Astrocyte of the spinal cord (primary cell): ENCODE measurements at regions not wholly inside any gene's neighbourhood (a gene's known extent, or its start where the extent isn't known, plus 50 kb on each side); places are given as distances from the start of the nearest gene placed in this dataset.
"Not testable (repeated sequence)": the region's sequence is repeated elsewhere in the genome, so short reads cannot be mapped to it uniquely, and the experiment has no call there.

ENCODE experiments used
- DNase-seq: peaks from one replicate; pipeline ENCODE4 v3.0.0; 2011; ENCODE audit warnings: low read depth, low spot score
- H3K4me3 ChIP-seq: 2 replicates; pipeline ENCODE4 v1.5.1; 2011; ENCODE audit warnings: low read depth, mild to moderate bottlenecking, low read length, moderate library complexity
- CTCF ChIP-seq: IDR thresholded peaks from 2 replicates; pipeline ENCODE4 v1.5.1; 2012; ENCODE audit warnings: low read depth, mild to moderate bottlenecking, low read length, inconsistent platforms
- in situ Hi-C: cut with HindIII; loops from 2 replicates; pipeline ENCODE4 v1.10.0; 2017; ENCODE audit warnings: low sequenced_read_pairs

DNA sequence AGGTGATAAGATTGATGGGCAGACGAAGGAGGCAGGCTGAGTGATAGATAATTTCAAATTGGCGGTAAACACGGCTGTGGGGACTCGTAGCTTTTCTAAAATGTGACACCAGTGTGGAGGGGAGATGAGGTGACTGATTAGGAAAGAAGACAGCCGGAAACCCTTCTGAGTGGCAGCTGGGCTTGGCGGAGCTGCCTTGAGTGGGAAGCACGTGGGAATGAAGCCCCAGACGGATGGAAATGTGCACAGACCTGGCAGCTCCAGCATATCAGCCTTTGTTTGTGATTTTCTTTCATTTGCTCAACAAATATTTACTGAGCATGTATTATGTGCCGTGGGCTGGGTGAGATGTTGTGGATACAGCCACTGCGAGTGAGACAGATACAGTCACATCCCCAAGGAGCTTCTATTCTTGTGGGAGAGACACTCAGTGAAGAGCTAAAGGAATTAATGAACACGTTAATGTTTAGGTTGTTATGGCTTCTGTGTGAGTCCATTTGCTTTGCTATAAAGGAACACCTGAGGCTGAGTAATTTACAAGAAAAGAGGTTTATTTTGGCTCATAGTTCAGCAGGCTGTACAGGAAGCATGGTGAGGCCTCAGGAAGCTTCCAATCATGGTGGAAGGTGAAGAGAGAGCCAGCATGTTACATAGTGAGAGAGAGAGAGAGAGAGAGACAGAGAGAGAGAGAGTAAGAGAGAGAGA lies 65.5 kb upstream of the LHX5 start:
- in situ Hi-C loops: no loop called here

GRCh38 chr12:113535100-113535499 lies 63.4 kb upstream of the LHX5 start:
- in situ Hi-C loops: no loop called here
- no peak for TF ChIP-seq CTCF
- DNase-seq: no peak
- no peak overlapping the region for H3K4me3 ChIP-seq

More for the DNA sequence above, 65.5 kb upstream of the LHX5 start:
- no peak overlapping the region for H3K4me3 ChIP-seq
- TF ChIP-seq CTCF: no peak
- DNase-seq: no peak

- no peak overlapping the region for H3K4me3 ChIP-seq
- in situ Hi-C loops: no loop called here
- no peak for TF ChIP-seq CTCF
- DNase-seq: no peak
Observed at GRCh38 chr12:113534555-113534954, 62.9 kb upstream of the LHX5 start.

DNA sequence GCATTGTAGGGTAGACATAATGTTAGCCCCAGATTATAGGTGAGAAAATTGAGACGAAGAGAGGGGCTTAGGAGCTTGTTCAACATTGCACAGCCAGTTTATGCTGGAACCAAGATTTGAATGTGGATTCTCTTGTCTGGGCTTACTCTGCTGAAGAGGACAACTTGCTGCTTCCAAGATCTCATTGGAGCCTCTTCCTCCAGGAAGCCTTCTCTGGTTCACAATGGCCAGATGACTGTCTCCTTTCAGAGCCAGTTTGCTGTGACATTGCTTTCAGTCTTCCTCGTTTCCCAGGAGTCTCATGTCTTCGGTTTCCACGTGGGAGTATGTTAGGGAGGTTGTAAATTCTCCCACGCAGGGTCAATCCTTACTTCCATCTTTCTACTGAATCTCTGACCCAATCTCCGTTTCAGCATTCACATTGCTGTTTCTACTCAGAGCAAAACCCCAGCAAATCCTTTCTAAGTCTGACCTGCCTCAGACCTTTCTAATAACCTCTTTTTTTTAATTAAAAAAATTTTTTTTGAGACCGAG lies 62.2 kb upstream of the LHX5 start:
- no peak overlapping the region for H3K4me3 ChIP-seq
- no peak for TF ChIP-seq CTCF
- in situ Hi-C loops: no loop called here
- DNase-seq: no peak

DNA sequence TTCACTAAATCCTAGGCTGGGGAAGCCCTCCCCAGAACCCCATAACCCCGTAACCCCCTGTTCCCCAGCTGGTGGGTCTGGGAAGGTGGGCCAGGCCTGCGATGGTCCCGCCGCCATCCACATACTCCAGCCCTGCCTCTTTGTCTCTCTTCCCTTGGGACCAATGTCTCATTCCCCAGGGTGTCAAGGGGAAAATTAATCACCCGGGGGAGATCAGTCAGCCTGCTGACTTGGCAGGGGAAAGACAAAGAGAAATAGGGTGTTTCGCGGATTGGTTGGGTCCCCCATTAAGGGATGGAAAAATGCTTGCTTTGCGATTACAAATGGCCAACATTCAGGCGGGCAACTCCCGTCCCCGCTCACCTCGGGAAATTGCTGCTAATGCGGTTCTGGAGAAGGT lies 60.6 kb upstream of the LHX5 start:
- no peak for DNase-seq
- in situ Hi-C loops: no loop called here
- TF ChIP-seq CTCF: no peak
- no peak overlapping the region for H3K4me3 ChIP-seq

DNA sequence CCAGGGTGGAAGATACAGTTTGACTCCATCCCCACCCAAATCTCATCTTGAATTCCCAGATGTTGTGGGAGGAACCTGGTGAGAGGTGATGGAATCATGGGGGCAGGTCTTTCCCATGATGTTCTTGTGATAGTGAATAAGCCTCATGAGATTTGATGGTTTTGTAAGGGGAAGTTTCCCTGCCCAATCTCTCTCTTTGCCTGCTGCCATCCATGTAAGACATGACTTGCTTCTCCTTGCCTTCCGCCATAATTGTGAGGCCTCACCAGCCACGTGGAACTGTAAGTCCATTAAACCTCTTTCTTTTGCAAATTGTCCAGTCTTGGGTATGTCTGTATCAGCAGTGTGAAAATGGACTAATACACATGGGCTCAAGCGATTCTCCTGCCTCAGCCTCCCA lies 59.4 kb upstream of the LHX5 start:
- in situ Hi-C loops, DNase-seq, H3K4me3 ChIP-seq: not testable (repeated sequence)

GRCh38 chr12:113528606-113529293 lies 57.1 kb upstream of the LHX5 start:
- no peak overlapping the region for H3K4me3 ChIP-seq
- DNase-seq: no peak
- no peak for TF ChIP-seq CTCF
- in situ Hi-C loops: no loop called here
